ENCODE measurements at regions not wholly inside any gene's neighbourhood (a gene's known extent, or its start where the extent isn't known, plus 50 kb on each side); places are given as distances from the start of the nearest gene placed in this dataset.

DNA sequence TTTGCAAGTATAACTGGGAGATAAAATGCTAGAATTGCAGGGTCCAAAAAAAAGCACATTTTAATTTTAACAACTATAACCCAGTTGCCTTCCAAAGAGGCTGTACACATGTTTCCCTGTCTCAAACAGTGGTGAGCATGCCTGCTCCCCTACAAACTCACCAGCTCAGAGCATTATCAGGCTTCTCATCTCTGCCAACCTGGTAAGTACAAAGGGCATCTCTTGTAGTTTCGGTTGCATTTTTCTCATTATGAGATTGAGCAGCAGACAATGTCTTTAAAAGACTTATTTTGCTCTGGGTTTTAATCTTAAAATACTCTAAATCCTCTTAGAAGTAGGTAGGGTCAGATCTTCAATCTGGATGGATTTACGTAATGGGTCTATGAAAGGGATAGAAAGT is 107.1 kb upstream of the MSX2 start:
- no peak overlapping the region for H3K4me3 ChIP-seq
- no peaks in the 10 kb centered on the region for H3K36me3 ChIP-seq
- peaks cover 24% of the 10 kb centered on the region for H3K9me3 ChIP-seq (replicated peaks)
- no peak for DNase-seq (ENCODE audit: low read depth in 1 of 2, low spot score in 2 of 2)
- H3K27me3 ChIP-seq (replicated peaks), result no peaks in the 10 kb centered on the region
- H3K4me1 ChIP-seq (replicated peaks), result no peaks in the 10 kb centered on the region
- H3K27ac ChIP-seq, result no peak overlapping the region

DNA sequence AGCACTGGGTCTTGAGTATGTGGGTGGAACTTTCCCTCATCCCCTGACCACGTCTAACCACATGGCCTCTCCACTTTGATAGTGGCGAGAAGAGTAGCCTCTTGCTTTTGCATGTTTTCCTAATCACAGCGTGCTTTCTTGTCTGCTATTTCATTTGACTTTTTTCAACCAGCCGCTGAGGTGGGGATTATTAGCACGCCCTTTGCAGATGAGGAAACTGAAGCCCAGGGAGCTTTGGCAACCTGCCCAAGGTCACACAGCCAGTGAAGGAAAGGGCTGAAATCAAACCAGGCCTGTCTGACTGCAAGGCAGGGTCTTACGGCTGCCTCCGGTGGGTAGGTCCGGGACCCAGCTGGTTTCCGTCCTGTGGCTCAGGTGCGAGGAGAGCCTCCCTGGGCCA is 106.5 kb upstream of the MSX2 start:
- Histone ChIP-seq H3K27ac (no peak overlapping the region), H3K27me3 (replicated peaks) (no peaks in the 10 kb centered on the region), H3K36me3 (no peaks in the 10 kb centered on the region), H3K4me1 (replicated peaks) (no peaks in the 10 kb centered on the region), H3K4me3 (no peak overlapping the region), H3K9me3 (replicated peaks) (peaks cover 23% of the 10 kb centered on the region)
- DNase-seq (ENCODE audit: low read depth in 1 of 2, low spot score in 2 of 2), result no peak

DNA sequence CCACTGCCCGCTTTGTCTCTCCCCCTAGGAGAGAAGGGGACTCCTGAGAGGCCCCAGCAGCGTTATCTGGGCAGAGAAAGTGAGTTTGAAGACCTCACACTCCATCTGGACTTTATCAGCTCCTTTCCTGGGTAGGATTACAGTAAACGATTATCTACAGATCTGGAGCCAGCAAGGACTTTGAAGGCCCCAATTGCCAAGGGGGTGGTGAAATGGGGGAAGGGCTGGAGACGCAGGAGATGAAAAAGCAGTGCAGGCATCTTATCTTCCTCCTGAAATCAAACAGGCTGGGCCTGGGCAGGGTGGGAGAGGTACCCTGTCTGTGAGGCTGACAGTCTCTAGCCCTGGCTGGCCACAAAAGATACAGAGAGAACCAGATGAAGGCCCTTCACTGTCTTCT is 105.8 kb upstream of the MSX2 start:
- Histone ChIP-seq H3K9me3 (replicated peaks) (peaks cover 20% of the 10 kb centered on the region), H3K36me3 (no peaks in the 10 kb centered on the region), H3K4me1 (replicated peaks) (no peaks in the 10 kb centered on the region), H3K27ac (no peak overlapping the region), H3K27me3 (replicated peaks) (no peaks in the 10 kb centered on the region), H3K4me3 (no peak overlapping the region)
- DNase-seq (ENCODE audit: low read depth in 1 of 2, low spot score in 2 of 2), result no peak

DNA sequence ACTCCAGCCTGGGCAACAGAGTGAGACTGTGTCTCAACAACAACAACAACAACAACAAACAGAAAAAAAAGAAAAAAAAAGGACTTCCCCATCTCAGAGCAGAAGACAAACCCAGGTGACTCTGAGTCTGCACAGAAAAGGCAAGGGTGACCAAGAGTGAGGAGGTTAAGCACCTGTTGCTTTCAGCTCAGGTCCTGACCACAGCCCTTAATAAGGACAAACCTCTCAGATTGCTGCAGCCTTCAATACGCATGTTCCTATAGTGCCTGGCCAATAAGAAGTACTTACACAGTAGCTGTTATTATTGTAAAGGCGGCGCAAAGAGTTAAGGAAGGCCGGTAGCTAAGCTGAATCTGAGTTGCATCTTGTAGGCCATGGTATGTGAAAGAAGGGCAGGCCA is 102.3 kb upstream of the MSX2 start:
- H3K27me3 ChIP-seq (replicated peaks), result no peaks in the 10 kb centered on the region
- no peak overlapping the region for H3K4me3 ChIP-seq
- H3K27ac ChIP-seq, result no peak overlapping the region
- no peaks in the 10 kb centered on the region for H3K36me3 ChIP-seq
- DNase-seq (ENCODE audit: low read depth in 1 of 2, low spot score in 2 of 2), result no peak
- no peaks in the 10 kb centered on the region for H3K4me1 ChIP-seq (replicated peaks)
- peaks cover 5% of the 10 kb centered on the region; the same call in 1 of the 2 replicates for H3K9me3 ChIP-seq (replicated peaks)

DNA sequence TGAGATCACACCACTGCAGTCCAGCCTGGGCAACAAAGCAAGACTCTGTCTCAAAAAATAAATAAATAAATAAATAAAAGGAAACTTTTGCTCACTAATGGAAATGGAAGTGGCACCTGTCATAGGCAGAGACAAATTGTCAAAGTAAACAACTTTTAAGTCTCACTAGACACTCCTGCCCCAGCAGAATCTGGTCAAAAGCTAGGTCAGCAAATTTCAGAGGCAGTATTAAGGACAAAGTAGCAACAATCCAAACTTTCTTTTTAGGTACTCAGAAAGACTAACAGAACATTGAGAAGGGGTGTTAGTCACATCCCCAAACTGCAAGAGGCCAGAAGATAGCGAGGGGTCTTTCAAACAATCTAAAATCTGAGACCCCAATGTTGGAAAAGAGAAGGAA is 101.4 kb upstream of the MSX2 start:
- H3K27me3 ChIP-seq (replicated peaks), result no peaks in the 10 kb centered on the region
- no peaks in the 10 kb centered on the region for H3K36me3 ChIP-seq
- no peaks in the 10 kb centered on the region for H3K4me1 ChIP-seq (replicated peaks)
- DNase-seq (ENCODE audit: low read depth in 1 of 2, low spot score in 2 of 2), result no peak
- H3K4me3 ChIP-seq, result no peak overlapping the region
- peaks cover 5% of the 10 kb centered on the region; the same call in 1 of the 2 replicates for H3K9me3 ChIP-seq (replicated peaks)
- no peak overlapping the region for H3K27ac ChIP-seq

DNA sequence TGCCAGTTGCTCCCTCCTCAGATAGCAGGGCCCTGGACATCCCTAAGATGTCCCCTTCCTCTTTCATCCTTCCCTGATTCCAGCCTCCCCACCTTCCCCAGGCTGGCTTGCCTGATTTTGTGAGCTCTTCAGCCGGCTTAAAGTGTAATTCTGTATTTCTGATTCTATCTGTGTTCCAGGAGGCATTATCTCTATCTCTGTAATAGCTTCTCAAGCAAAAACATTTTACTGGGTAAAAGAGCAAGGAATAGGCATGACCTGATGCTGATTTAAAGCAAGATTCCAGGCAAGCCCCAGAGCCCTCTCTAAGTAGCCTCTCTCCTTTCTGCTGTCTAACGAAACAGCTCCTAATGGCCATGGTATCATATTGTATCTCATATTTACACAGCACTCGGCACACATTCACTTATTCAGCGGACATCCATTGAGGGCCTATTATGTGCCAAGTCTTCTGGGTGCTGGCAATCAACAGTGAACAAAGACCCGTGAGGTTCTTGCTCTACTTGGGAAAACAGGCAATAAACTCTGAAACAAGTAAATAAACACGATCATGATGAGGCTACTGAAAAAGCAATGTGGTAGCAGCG is 100.9 kb upstream of the MSX2 start:
- peaks cover 5% of the 10 kb centered on the region; the same call in 1 of the 2 replicates for H3K9me3 ChIP-seq (replicated peaks)
- DNase-seq (ENCODE audit: low read depth in 1 of 2, low spot score in 2 of 2), result no peak
- no peaks in the 10 kb centered on the region for H3K4me1 ChIP-seq (replicated peaks)
- H3K27me3 ChIP-seq (replicated peaks), result no peaks in the 10 kb centered on the region
- H3K27ac ChIP-seq, result no peak overlapping the region
- no peak overlapping the region for H3K4me3 ChIP-seq
- H3K36me3 ChIP-seq, result no peaks in the 10 kb centered on the region

- Histone ChIP-seq H3K27me3 (replicated peaks) (no peaks in the 10 kb centered on the region), H3K9me3 (replicated peaks) (peaks cover 5% of the 10 kb centered on the region; the same call in 1 of the 2 replicates), H3K27ac (no peak overlapping the region), H3K36me3 (no peaks in the 10 kb centered on the region), H3K4me1 (replicated peaks) (no peaks in the 10 kb centered on the region), H3K4me3 (no peak overlapping the region)
- DNase-seq (ENCODE audit: low read depth in 1 of 2, low spot score in 2 of 2), result no peak
Observed at GRCh38 chr5:174624733-174625522, 99.5 kb upstream of the MSX2 start.

DNA sequence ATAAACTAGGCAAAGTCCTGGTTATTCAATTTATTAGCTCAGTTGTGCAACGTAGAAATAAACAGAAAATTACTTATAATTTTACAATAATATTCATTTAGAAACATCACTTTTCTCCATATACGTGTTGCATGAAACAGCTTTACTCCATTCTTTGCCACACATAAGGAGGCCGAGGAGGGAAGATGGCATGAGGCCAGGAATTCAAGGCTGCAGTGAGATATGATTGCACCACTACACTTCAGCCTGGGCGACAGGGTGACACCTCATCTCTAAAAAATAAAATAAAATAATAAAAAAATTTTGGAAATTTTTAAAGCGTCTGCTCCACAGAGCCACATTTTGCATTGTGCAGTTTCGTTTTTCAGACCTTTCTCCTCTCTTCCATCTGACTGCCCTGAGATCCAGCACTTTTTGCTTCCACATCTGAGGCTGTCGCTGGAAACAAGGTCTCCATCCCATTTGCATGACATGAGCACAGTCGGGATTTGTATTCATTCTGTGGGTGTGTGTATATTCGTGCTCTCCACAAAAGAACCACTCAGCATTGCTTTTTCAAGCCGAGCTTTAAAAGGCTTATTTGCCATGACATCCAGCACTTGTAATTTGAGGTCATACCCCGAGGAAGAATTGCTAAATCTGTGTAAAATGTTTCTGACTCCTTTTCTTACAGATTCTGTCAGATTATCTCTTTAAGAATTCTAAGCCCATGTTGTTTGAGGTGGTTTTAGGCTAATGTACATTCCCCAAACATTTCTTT is 98.6 kb upstream of the MSX2 start:
- Histone ChIP-seq H3K4me3 (no peak overlapping the region), H3K27ac (no peak overlapping the region), H3K4me1 (replicated peaks) (no peaks in the 10 kb centered on the region), H3K36me3 (no peaks in the 10 kb centered on the region), H3K27me3 (replicated peaks) (no peaks in the 10 kb centered on the region), H3K9me3 (replicated peaks) (peaks cover 4% of the 10 kb centered on the region; the same call in 1 of the 2 replicates)
- DNase-seq (ENCODE audit: low read depth in 1 of 2, low spot score in 2 of 2), result no peak

GRCh38 chr5:174626369-174626920 is 97.9 kb upstream of the MSX2 start:
- no peak overlapping the region for H3K4me3 ChIP-seq
- no peaks in the 10 kb centered on the region for H3K4me1 ChIP-seq (replicated peaks)
- DNase-seq (ENCODE audit: low read depth in 1 of 2, low spot score in 2 of 2), result no peak
- no peak overlapping the region for H3K27ac ChIP-seq
- H3K27me3 ChIP-seq (replicated peaks), result no peaks in the 10 kb centered on the region
- no peaks in the 10 kb centered on the region; the same call in 1 of the 2 replicates for H3K9me3 ChIP-seq (replicated peaks)
- no peaks in the 10 kb centered on the region for H3K36me3 ChIP-seq

DNA sequence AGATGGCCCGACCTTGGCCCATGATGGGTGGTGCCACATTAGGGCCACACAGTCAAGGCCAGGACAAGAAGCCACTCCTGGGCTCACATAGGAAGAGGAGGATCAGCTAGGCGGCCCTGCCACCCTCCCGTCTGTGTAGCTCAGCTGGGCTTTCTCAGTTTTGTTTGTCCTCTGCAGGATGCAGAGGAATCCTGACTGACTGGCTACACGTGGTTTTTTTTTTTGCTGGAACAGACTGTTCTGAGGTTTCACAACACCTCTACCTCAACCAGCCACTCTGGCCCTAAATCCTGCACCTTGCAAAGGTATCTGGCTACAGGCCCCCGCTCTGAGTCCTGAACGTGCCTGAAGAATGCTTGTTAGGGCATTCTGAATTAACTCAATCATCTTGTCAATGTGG is 88.3 kb upstream of the MSX2 start:
- Histone ChIP-seq H3K27me3 (replicated peaks) (no peaks in the 10 kb centered on the region), H3K36me3 (no peaks in the 10 kb centered on the region), H3K4me3 (no peak overlapping the region), H3K9me3 (replicated peaks) (peaks cover 8% of the 10 kb centered on the region; the same call in 1 of the 2 replicates), H3K27ac (no peak overlapping the region), H3K4me1 (replicated peaks) (no peaks in the 10 kb centered on the region)
- DNase-seq (ENCODE audit: low read depth in 1 of 2, low spot score in 2 of 2), result no peak

GRCh38 chr5:174642816-174643405 is 81.5 kb upstream of the MSX2 start:
- peaks cover 8% of the 10 kb centered on the region for H3K9me3 ChIP-seq (replicated peaks)
- H3K36me3 ChIP-seq, result no peaks in the 10 kb centered on the region
- DNase-seq (ENCODE audit: low read depth in 1 of 2, low spot score in 2 of 2), result no peak
- H3K27ac ChIP-seq, result no peak overlapping the region
- H3K4me1 ChIP-seq (replicated peaks), result no peaks in the 10 kb centered on the region
- H3K27me3 ChIP-seq (replicated peaks), result no peaks in the 10 kb centered on the region
- H3K4me3 ChIP-seq, result no peak overlapping the region

DNA sequence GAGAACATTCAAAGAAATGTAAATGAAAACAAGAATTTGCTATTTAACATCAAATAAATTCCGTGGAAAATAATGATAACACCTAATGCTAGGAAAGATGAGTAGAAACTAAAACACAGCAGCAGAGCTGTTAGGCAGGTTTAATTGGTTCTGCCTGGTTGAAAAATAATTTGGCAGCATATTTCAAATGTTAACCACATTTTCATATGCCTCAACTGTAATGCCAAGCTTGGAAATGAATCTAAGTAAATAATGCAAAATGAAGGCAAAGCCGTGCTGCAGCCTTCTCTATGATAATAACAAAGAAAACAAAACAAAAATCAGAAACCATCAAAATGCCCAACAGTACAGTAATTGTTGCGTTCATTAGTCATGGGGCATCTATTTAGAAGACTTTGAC is 79.9 kb upstream of the MSX2 start:
- no peaks in the 10 kb centered on the region for H3K36me3 ChIP-seq
- no peaks in the 10 kb centered on the region for H3K27me3 ChIP-seq (replicated peaks)
- H3K4me1 ChIP-seq (replicated peaks), result no peaks in the 10 kb centered on the region
- no peak overlapping the region for H3K27ac ChIP-seq
- H3K4me3 ChIP-seq, result no peak overlapping the region
- peaks cover 14% of the 10 kb centered on the region for H3K9me3 ChIP-seq (replicated peaks)
- DNase-seq (ENCODE audit: low read depth in 1 of 2, low spot score in 2 of 2), result no peak

DNA sequence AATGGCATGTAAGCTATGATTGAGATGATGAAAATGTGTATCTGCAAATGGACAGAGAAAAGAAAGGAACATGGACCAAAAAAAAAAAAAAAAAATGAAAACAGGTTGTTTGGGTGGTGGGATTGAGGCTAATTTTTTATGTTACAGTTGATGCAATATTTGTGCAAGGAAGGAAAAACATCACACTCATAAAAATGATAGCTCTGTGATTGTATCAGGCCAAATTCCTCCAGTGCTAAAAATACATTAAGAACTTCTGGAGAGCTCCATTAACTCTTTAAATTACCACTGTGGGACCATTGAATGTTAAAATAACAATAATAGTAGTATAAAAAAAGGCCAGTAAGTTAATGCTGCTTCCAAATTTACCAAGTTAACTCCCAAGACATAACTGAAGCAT is 79.5 kb upstream of the MSX2 start:
- Histone ChIP-seq H3K27ac (no peak overlapping the region), H3K27me3 (replicated peaks) (no peaks in the 10 kb centered on the region), H3K4me1 (replicated peaks) (no peaks in the 10 kb centered on the region), H3K4me3 (no peak overlapping the region), H3K9me3 (replicated peaks) (peaks cover 14% of the 10 kb centered on the region), H3K36me3 (no peaks in the 10 kb centered on the region)
- DNase-seq (ENCODE audit: low read depth in 1 of 2, low spot score in 2 of 2), result no peak

All from SJSA1 (cell line).